Effector memory CD8-positive, alpha-beta T cell (primary cell): ENCODE measurements at regions not wholly inside any gene's neighbourhood (a gene's known extent, or its start where the extent isn't known, plus 50 kb on each side); places are given as distances from the start of the nearest gene placed in this dataset.

Source experiments
- ATAC-seq: fragments of 150-1000 bp; cut with Tn5 transposase; replicated peaks from 2 replicates; pipeline ENCODE4 v1.10.0; 2021; ENCODE audit warnings: mild to moderate bottlenecking, moderate library complexity
- DNase-seq, 3 experiments: peaks; one replicate each; pipeline ENCODE4 v3.0.0; 2021
- H3K27ac Mint-ChIP-seq, 2 donors: one replicate each; pipeline ENCODE4 v1.8.0; 2022; ENCODE audit warnings: mild to moderate bottlenecking in 2 of 2, mixed read lengths in 2 of 2, moderate library complexity in 2 of 2
- H3K27me3 Mint-ChIP-seq, 2 donors: one replicate each; pipeline ENCODE4 v1.8.0; 2022; ENCODE audit warnings: mixed read lengths in 2 of 2
- H3K36me3 Mint-ChIP-seq: one replicate; pipeline ENCODE4 v1.8.0; 2022; ENCODE audit warnings: mild to moderate bottlenecking, moderate library complexity, mixed read lengths; ENCODE audit not compliant: insufficient read depth
- H3K4me1 Mint-ChIP-seq, 2 donors: one replicate each; pipeline ENCODE4 v1.8.0; 2022; ENCODE audit warnings: low read depth in 2 of 2, mixed read lengths in 2 of 2
- H3K4me3 Mint-ChIP-seq, 2 donors: one replicate each; pipeline ENCODE4 v1.8.0; 2022; ENCODE audit warnings: mild to moderate bottlenecking in 2 of 2, mixed read lengths in 2 of 2, moderate library complexity in 2 of 2
- H3K9me3 Mint-ChIP-seq, 2 donors: one replicate each; pipeline ENCODE4 v1.8.0; 2022; ENCODE audit warnings: mixed read lengths in 2 of 2

GRCh38 chr3:106332129-106332528 lies 463.3 kb upstream of the CBLB start:
- no peak overlapping the region for H3K4me3 Mint-ChIP-seq
- H3K27ac Mint-ChIP-seq = no peak overlapping the region
- peaks cover 29 to 44% of the 10 kb centered on the region in 2 donors for H3K4me1 Mint-ChIP-seq
- H3K36me3 Mint-ChIP-seq = no peaks in the 10 kb centered on the region
- no peaks in the 10 kb centered on the region for H3K27me3 Mint-ChIP-seq
- no peak for DNase-seq
- H3K9me3 Mint-ChIP-seq = no peaks in the 10 kb centered on the region
- ATAC-seq = no peak

- Mint-ChIP-seq H3K27ac (peak overlapping the region in 1 of 2 donors; percentile 44), H3K4me1 (peaks cover 26 to 42% of the 10 kb centered on the region in 2 donors), H3K9me3 (no peaks in the 10 kb centered on the region), H3K27me3 (no peaks in the 10 kb centered on the region), H3K4me3 (no peak overlapping the region), H3K36me3 (no peaks in the 10 kb centered on the region)
- ATAC-seq = no peak
- DNase-seq = no peak
Observed at GRCh38 chr3:106332884-106333283, 464.1 kb upstream of the CBLB start.

GRCh38 chr3:106333911-106334618 lies 465.3 kb upstream of the CBLB start:
- H3K36me3 Mint-ChIP-seq = no peaks in the 10 kb centered on the region
- H3K9me3 Mint-ChIP-seq = no peaks in the 10 kb centered on the region
- peak; percentile 24 to 36 (median 27) for DNase-seq
- H3K4me3 Mint-ChIP-seq = peak overlapping the region; percentile 45 to 85
- peak overlapping the region; percentile 69 to 96 for H3K27ac Mint-ChIP-seq
- peaks cover 35 to 53% of the 10 kb centered on the region in 2 donors for H3K4me1 Mint-ChIP-seq
- ATAC-seq = peak; percentile 65
- no peaks in the 10 kb centered on the region for H3K27me3 Mint-ChIP-seq

DNA sequence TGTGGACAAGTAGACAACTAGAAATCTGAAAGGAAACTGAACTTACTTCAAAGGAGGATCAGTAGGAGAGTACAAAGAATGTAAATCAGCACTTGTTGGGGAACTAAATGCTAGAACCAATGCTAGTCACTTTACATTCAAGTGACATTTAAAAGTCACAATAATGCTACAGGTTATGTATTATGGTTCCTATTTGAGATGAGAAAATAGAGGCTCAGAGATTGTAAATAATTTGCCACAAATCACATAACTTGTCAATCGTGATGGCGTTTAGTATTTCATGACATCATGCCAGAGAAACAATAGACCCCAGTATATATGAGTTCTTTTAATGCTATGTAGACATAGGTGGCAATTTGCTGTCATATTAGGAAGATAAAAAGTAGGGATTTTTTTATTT lies 467.8 kb upstream of the CBLB start:
- ATAC-seq (no peak), DNase-seq (no peak)
- no peaks in the 10 kb centered on the region for H3K36me3 Mint-ChIP-seq
- no peaks in the 10 kb centered on the region for H3K9me3 Mint-ChIP-seq
- peak overlapping the region in 1 of 2 donors; percentile 19 for H3K4me3 Mint-ChIP-seq
- H3K4me1 Mint-ChIP-seq = peaks cover 41 to 54% of the 10 kb centered on the region in 2 donors
- H3K27ac Mint-ChIP-seq = no peak overlapping the region
- no peaks in the 10 kb centered on the region for H3K27me3 Mint-ChIP-seq

- Mint-ChIP-seq H3K36me3 (no peaks in the 10 kb centered on the region), H3K27ac (no peak overlapping the region), H3K27me3 (no peaks in the 10 kb centered on the region), H3K4me3 (peak overlapping the region in 1 of 2 donors; percentile 66), H3K9me3 (no peaks in the 10 kb centered on the region), H3K4me1 (peaks cover 38 to 49% of the 10 kb centered on the region in 2 donors)
- no peak for DNase-seq
- ATAC-seq = no peak
Observed at GRCh38 chr3:106337116-106337515, 468.3 kb upstream of the CBLB start.

DNA sequence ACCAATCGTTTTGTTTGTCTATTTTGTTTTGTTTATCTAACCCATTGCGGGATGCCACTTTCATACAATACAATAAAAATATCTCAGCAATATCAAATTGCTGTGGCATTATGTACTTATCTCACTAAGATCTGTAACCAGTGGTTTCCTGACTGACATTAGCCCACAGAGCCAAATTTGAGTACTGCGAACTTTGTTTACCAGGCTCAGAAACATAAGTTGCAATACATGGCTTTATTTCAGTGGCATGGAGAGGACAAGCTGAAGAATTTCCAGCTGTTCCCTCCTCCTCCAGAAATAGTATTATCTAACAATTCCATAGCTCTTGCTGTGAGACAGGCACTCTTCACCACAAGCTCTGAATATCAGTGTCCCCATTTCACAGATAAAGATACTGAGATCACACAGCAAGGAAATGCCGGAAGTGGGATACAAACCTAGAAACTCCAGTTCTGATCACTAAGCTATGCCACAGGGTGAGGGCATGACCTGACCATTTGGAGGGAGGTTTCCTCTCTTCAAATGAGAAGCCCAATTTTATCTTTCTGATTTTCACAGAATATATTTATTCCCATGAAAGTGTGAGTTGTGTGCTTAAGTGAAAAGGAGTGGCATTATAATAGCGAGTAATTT lies 469.9 kb upstream of the CBLB start:
- Mint-ChIP-seq H3K4me1 (peaks cover 36 to 47% of the 10 kb centered on the region in 2 donors), H3K36me3 (no peaks in the 10 kb centered on the region), H3K9me3 (no peaks in the 10 kb centered on the region), H3K4me3 (peak overlapping the region; percentile 66 to 71), H3K27ac (peak overlapping the region; percentile 55 to 75), H3K27me3 (no peaks in the 10 kb centered on the region)
- ATAC-seq (peak; percentile 85), DNase-seq (peak in 2 of 3 experiments; percentile 11 to 20)

DNA sequence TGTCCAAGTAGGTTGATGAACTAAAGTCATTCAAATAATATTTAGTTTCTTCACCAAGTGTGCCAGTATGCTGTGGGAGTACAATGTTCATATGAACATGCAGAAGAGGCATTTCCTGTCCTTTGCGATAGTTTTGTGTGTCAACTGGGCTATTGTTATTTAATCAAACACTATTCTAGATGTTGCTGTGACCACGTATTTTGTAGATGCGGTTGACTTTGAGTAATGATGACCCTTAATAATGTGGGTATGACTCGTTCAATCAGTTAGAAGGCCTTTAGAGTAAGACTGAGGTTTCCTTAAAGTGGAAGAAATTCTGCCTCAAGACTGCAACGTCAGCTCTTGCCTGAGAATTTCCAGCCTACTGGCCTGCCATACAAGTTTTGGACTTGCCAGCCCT lies 470.7 kb upstream of the CBLB start:
- Mint-ChIP-seq H3K4me3 (peak overlapping the region; percentile 66 to 71), H3K27ac (no peak overlapping the region), H3K9me3 (no peaks in the 10 kb centered on the region), H3K4me1 (peaks cover 29 to 41% of the 10 kb centered on the region in 2 donors), H3K36me3 (no peaks in the 10 kb centered on the region), H3K27me3 (no peaks in the 10 kb centered on the region)
- ATAC-seq (no peak), DNase-seq (no peak)

DNA sequence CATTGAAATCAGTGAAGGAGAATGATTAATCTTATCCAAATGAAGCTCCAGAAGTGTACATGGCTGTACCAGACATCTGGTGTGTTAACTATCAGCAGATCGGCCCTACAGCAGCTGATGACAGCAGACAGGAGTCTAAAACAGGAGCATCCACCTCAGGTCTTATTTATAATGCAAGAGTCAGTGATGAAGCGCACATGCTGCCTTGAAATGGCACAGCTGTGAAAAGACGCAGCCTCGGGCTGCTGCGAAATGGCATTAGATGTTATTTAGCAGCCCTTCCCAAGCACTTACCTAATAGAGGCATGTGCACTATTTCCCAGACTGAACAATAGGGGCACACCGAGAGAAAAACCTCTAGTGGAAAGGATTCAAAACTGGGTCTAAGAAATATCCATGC lies 472.3 kb upstream of the CBLB start:
- no peak for ATAC-seq
- H3K4me1 Mint-ChIP-seq = peaks cover 23 to 29% of the 10 kb centered on the region in 2 donors
- no peak for DNase-seq
- H3K36me3 Mint-ChIP-seq = no peaks in the 10 kb centered on the region
- H3K4me3 Mint-ChIP-seq = no peak overlapping the region
- H3K27me3 Mint-ChIP-seq = no peaks in the 10 kb centered on the region
- H3K27ac Mint-ChIP-seq = no peak overlapping the region
- no peaks in the 10 kb centered on the region for H3K9me3 Mint-ChIP-seq

GRCh38 chr3:106341586-106342162 lies 472.9 kb upstream of the CBLB start:
- Mint-ChIP-seq H3K9me3 (no peaks in the 10 kb centered on the region), H3K27me3 (no peaks in the 10 kb centered on the region), H3K4me1 (peaks cover 19 to 23% of the 10 kb centered on the region in 2 donors), H3K27ac (no peak overlapping the region), H3K36me3 (no peaks in the 10 kb centered on the region), H3K4me3 (no peak overlapping the region)
- ATAC-seq = no peak
- no peak for DNase-seq

- H3K4me1 Mint-ChIP-seq = peaks cover 19 to 20% of the 10 kb centered on the region in 2 donors
- H3K9me3 Mint-ChIP-seq = no peaks in the 10 kb centered on the region
- no peaks in the 10 kb centered on the region for H3K27me3 Mint-ChIP-seq
- H3K36me3 Mint-ChIP-seq = no peaks in the 10 kb centered on the region
- no peak overlapping the region for H3K4me3 Mint-ChIP-seq
- H3K27ac Mint-ChIP-seq = no peak overlapping the region
- ATAC-seq = no peak
- DNase-seq = no peak
Observed at GRCh38 chr3:106342386-106342785, 473.6 kb upstream of the CBLB start.

- Mint-ChIP-seq H3K4me1 (peaks cover 10 to 11% of the 10 kb centered on the region in 2 donors), H3K27ac (no peak overlapping the region), H3K9me3 (no peaks in the 10 kb centered on the region), H3K36me3 (no peaks in the 10 kb centered on the region), H3K27me3 (no peaks in the 10 kb centered on the region), H3K4me3 (no peak overlapping the region)
- no peak for ATAC-seq
- DNase-seq = no peak
Observed at GRCh38 chr3:106343811-106344210, 475.0 kb upstream of the CBLB start.

GRCh38 chr3:106345353-106346027 lies 476.7 kb upstream of the CBLB start:
- ATAC-seq = no peak
- no peak overlapping the region for H3K27ac Mint-ChIP-seq

GRCh38 chr3:106347350-106347749 lies 478.5 kb upstream of the CBLB start:
- ATAC-seq (no peak), DNase-seq (no peak)
- no peaks in the 10 kb centered on the region for H3K27me3 Mint-ChIP-seq
- H3K9me3 Mint-ChIP-seq = no peaks in the 10 kb centered on the region
- no peak overlapping the region for H3K27ac Mint-ChIP-seq
- peaks cover 11 to 22% of the 10 kb centered on the region in 2 donors for H3K4me1 Mint-ChIP-seq
- H3K36me3 Mint-ChIP-seq = no peaks in the 10 kb centered on the region
- H3K4me3 Mint-ChIP-seq = no peak overlapping the region

More at GRCh38 chr3:106345353-106346027, 476.7 kb upstream of the CBLB start:
- H3K4me1 Mint-ChIP-seq = peaks cover 13 to 20% of the 10 kb centered on the region in 2 donors
- H3K9me3 Mint-ChIP-seq = no peaks in the 10 kb centered on the region
- H3K27me3 Mint-ChIP-seq = no peaks in the 10 kb centered on the region
- no peaks in the 10 kb centered on the region for H3K36me3 Mint-ChIP-seq
- DNase-seq = no peak
- H3K4me3 Mint-ChIP-seq = no peak overlapping the region
